ENCODE measurements at regions not wholly inside any gene's neighbourhood (a gene's known extent, or its start where the extent isn't known, plus 50 kb on each side); places are given as distances from the start of the nearest gene placed in this dataset.

DNA sequence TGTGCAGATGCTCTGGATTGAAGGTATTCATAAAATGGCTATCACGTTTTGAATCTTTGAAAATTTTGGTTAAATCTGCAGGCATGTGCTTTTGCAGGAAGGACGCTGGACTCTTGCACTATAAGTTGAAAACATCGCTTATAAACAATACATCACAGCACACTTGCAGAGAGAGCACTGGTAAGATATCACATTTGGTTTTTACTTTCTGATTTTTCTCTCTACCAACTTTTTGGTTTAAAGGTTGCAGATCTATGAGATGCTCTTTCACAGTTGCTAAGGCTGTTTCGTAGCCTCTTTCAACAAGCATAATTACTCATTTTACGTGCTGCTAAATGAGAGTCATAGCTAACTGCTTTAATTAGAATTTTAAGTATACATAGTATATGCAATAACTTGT is 724.4 kb upstream of the ARRDC4 start:
- TF ChIP-seq POLR2A (IDR thresholded peaks at IDR 0.05; ENCODE audit: low read depth, low read length) = no peak
- FAIRE-seq = no peak

DNA sequence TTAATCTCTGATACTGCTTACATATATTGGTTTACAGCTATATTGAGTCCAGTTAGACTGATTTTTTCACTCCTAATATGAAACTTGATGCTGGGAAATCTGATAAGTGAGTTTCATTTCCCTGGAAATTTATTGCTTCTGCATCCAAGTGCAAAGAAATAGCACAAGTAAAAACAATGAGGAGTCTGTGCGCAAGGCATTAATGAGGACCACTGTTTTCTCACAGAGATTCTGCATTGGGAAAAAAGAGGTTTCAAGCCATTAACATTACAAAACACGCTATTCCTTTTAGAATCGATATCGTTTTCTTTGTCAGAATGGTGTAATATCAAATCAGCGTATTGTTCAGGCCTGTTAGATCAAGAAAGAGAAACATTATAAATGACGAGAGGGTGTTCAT is 723.3 kb upstream of the ARRDC4 start:
- DNase-seq (ENCODE audit: insufficient read length, low spot score) = no peak
- TF ChIP-seq POLR2A (IDR thresholded peaks at IDR 0.05; ENCODE audit: low read depth, low read length) = no peak
- no peak for FAIRE-seq

More for the DNA sequence above, 724.4 kb upstream of the ARRDC4 start:
- no peak for DNase-seq (ENCODE audit: insufficient read length, low spot score)

DNA sequence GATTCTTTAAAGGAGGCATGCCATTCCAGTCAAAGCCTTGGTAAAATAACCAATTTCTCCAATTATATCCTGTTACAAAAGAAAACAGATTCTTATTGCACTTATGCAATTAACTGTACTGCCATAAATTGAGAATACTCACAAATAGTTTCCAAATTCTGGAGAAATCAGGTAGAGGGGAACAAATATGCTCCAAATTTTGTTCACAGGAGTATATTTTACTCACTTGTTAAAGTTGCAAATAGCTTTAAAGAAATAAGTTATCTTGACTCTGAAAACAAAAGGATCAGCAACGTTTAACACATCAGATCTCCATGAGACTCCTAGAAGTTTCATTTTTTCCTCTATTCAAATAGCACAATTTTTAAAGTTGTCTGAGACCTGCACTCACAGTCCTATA is 712.1 kb upstream of the ARRDC4 start:
- no peak for FAIRE-seq
- no peak for DNase-seq (ENCODE audit: insufficient read length, low spot score)
- no peak for TF ChIP-seq POLR2A (IDR thresholded peaks at IDR 0.05; ENCODE audit: low read depth, low read length)

DNA sequence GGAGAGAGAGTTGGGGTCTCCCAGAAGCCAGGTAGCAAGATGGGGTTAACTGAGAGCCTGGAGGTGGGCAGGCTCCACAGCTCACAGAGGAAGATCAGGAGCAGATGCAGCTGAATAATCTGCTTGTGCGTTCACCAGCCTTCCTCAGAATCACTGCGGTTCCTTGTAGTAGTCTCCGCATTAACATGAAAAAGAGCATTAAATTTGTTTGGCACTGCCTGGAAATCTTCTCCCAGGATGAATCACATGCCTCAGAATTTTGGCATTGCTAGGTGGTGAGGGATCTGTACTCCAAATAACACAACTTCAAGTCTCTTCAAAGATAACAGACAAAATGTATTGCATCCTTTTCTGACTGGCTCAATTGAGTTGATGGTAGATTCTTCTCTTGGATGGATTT is 700.6 kb upstream of the ARRDC4 start:
- DNase-seq (ENCODE audit: insufficient read length, low spot score) (no peak), FAIRE-seq (no peak)
- TF ChIP-seq POLR2A (IDR thresholded peaks at IDR 0.05; ENCODE audit: low read depth, low read length) = no peak

DNA sequence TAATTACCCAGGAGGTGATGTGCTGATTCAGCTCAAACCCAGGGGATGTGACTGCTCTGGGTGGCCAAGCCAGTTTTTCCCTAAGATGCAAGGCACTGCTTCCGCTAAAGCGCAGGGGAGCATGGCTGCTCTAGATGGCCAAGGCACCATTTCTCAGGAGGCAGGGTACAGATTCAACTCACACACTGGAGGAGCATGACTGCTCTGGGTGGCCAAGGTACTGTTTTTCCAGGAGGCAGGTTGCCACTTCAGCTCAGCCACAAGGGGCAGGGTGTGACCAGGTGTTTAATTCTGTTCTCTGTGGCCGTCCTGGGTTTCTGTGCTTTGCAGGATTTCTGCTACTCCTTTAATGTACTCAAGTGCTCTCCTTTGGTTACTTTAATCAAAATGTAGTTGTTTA is 659.3 kb upstream of the ARRDC4 start:
- FAIRE-seq (no peak), DNase-seq (ENCODE audit: insufficient read length, low spot score) (no peak)
- TF ChIP-seq POLR2A (IDR thresholded peaks at IDR 0.05; ENCODE audit: low read depth, low read length) = no peak

DNA sequence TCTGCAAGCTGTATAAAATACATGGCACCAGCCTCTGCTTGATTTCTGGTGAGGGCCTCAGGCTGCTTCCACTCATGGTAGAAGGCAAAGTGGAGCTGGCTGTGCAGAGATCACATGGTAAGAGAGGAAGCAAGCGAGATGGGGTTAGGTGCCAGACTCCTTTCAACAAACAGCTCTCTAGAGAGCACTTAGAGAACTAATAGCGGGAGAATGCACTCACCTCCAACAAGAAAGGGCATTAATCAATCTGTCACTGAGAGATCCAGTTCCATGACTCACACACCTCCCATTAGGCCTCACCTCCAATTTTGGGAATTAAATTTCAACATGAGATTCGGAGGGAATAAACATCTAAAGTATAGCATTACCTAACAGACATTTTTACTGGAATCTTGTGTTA is 644.1 kb upstream of the ARRDC4 start:
- DNase-seq (ENCODE audit: insufficient read length, low spot score) (no peak), FAIRE-seq (no peak)
- TF ChIP-seq POLR2A (IDR thresholded peaks at IDR 0.05; ENCODE audit: low read depth, low read length) = no peak

DNA sequence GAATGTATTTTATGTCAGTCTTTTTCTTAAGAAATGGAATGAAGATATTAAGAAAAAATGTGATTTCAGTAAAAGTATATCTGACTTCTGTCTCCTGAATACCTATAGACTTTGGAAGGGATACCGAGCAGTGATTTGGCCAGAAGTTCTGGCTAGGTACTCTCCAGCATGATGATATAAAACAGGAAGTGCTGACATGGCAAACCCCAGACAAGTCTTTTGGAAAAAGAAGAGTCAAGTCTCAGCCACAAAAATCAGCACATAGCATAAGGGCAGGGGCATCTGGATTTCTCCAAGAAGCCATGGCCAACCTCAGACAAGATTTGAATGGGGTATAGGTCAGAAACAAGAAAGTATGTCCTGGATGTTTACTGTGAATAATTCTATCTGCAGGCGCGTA is 643.3 kb upstream of the ARRDC4 start:
- DNase-seq (ENCODE audit: insufficient read length, low spot score) (no peak), FAIRE-seq (no peak)
- TF ChIP-seq POLR2A (IDR thresholded peaks at IDR 0.05; ENCODE audit: low read depth, low read length) = no peak

DNA sequence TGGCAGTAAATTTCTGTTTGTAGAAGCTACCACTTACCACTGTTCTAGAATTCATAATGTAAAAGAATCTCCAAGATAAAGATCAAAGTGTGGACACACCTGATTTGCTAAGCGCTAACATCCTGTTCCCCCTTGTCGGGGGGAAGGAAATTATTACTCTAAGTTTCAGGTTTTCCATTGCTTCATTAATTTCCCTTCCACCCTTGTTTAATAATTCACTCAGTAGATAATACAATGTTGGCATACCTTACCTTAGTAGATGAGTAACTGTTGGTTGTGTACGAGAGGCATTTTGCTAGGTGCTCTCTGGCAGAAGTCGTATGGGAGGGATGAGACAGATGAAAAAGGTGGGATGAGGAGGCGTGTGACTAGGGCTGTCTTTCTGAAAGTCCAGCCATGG is 641.2 kb upstream of the ARRDC4 start:
- TF ChIP-seq POLR2A (IDR thresholded peaks at IDR 0.05; ENCODE audit: low read depth, low read length) = no peak
- no peak for DNase-seq (ENCODE audit: insufficient read length, low spot score)
- FAIRE-seq = no peak

DNA sequence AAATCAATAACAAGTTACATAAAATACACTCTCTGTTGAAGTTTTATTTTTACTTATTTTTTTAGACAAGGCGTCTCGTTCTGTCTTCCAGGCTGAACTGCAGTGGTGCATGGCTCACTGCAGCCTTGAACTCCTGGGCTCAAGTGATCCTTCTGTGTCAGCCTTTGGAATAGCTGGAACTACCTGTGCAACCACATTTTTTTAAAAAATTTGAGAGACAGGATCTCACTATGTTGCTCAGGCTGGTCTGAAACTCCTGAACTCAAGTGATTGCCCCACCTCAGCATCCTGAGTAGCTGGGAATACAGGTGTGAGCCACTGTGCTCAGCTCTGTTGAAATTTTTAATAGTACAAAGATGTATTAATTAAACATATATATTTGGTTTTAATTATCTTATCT is 614.3 kb upstream of the ARRDC4 start:
- DNase-seq (ENCODE audit: insufficient read length, low spot score) (no peak), FAIRE-seq (no peak)
- no peak for TF ChIP-seq POLR2A (IDR thresholded peaks at IDR 0.05; ENCODE audit: low read depth, low read length)

DNA sequence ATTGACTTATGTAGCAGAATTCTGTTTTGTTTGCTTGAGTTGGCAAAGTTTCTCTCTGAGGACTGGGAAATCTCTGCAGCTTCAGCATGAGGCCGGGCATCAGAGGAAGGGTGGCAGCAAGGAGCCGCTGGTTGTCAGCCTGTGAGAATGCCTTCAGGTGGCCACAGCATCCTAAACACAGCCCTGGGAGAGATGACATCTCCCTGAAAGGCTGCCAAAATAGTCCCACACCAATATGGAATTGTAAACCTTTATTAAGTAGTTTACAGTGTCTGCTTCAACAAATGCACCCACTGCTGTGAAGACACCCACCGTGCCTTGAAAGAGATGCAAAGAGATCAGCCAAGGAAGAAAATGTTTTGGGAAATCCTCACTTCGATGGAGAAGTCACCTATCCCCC is 609.7 kb upstream of the ARRDC4 start:
- no peak for DNase-seq (ENCODE audit: insufficient read length, low spot score)
- no peak for FAIRE-seq
- TF ChIP-seq POLR2A (IDR thresholded peaks at IDR 0.05; ENCODE audit: low read depth, low read length) = no peak

DNA sequence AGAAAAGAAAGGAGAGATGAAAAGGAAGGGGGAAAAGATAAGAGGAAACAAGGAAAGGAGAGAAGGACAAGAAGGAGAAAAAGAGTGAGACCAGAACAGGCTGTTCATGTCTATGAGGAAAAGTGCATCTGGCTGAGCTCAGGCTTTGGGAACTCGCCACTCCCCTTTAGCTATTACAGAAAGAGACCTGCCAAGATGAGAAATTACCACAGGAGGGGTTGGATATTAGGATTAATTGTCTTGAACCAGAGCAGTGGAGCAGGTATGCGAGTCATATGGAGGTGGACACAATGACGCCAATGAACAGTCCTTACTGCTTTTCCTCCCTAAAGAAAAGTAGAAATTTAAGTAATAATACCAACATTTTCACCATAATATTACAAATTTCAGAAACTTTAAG is 577.0 kb upstream of the ARRDC4 start:
- no peak for FAIRE-seq
- no peak for TF ChIP-seq POLR2A (IDR thresholded peaks at IDR 0.05; ENCODE audit: low read depth, low read length)
- DNase-seq (ENCODE audit: insufficient read length, low spot score) = no peak

DNA sequence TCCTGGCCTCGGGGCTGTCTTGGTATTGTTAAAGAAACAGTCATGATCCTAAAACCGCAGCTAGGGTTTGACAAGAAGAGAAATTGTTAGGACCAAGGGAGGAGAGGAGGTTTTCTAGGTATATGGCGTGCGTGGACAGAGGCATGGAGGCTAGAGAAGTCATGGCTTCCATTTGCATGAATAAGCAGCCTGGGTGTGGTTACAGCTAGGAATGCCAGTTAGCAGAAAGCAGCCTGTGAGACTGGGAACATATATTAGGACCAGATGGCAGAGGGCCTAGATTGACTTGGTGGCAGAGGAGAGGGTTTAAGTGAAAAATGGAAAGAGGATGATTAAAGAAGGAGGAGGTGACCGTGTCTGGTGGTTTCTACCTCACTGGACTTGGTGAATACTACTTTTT is 573.6 kb upstream of the ARRDC4 start:
- no peak for TF ChIP-seq POLR2A (IDR thresholded peaks at IDR 0.05; ENCODE audit: low read depth, low read length)
- no peak for DNase-seq (ENCODE audit: insufficient read length, low spot score)
- FAIRE-seq = no peak

DNA sequence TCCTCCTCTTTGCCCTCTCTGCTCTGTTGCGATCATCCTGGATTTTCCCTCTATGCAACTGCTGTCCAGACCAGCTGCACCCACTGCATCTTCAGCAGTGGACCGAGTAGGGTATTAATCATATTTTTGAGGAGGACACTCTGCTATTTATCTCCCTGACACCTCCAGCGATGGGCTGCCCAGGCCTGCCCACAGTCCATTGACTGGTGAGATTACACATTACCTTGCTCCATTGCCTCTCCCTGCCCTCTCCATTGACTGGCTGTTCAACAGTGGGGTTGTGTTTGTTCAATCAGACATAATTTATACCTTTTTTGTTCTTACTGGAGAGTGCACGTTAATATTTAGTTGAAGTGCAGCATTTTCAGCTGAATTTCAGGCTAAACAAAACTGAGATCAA is 559.3 kb upstream of the ARRDC4 start:
- DNase-seq (ENCODE audit: insufficient read length, low spot score) (no peak), FAIRE-seq (no peak)
- TF ChIP-seq POLR2A (IDR thresholded peaks at IDR 0.05; ENCODE audit: low read depth, low read length) = no peak

DNA sequence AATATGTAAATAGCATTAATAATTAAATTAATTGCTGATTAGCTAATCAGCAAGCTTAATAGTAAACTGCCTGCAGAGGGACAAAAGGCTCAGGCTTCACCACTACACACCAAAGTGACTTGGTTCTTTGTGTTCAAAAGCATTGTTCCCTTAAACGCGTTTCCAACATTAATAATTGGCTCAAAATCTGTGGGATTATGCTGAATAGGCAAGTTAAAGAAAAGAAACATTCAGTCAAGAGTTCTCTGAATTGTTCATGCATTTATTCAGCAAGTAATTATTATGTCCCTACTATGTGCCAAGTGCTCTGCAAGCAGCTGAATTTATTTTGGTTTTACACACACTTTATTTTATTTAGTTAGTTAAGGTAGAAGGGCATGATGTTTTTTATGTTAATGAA is 558.5 kb upstream of the ARRDC4 start:
- DNase-seq (ENCODE audit: insufficient read length, low spot score) = no peak
- TF ChIP-seq POLR2A (IDR thresholded peaks at IDR 0.05; ENCODE audit: low read depth, low read length) = no peak
- FAIRE-seq = no peak

DNA sequence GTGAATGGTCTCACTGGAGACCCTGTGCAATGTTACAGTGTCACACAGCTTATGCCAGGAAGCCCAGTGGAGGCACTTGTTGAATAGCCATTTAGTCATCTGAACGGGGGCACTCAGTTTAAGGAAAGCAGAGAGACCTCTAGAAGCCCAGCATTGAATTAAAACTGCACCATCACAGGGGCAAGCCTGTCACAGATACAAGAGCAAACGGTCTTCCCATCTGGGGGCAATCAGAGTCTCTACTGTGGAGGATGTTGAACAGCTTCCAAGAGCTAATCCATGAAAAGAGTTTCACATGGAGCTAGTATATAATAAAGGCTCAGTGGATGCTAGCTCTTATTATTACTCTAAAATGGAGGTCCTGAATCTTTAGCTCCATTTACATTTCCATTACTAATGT is 553.7 kb upstream of the ARRDC4 start:
- no peak for TF ChIP-seq POLR2A (IDR thresholded peaks at IDR 0.05; ENCODE audit: low read depth, low read length)
- no peak for DNase-seq (ENCODE audit: insufficient read length, low spot score)
- no peak for FAIRE-seq

DNA sequence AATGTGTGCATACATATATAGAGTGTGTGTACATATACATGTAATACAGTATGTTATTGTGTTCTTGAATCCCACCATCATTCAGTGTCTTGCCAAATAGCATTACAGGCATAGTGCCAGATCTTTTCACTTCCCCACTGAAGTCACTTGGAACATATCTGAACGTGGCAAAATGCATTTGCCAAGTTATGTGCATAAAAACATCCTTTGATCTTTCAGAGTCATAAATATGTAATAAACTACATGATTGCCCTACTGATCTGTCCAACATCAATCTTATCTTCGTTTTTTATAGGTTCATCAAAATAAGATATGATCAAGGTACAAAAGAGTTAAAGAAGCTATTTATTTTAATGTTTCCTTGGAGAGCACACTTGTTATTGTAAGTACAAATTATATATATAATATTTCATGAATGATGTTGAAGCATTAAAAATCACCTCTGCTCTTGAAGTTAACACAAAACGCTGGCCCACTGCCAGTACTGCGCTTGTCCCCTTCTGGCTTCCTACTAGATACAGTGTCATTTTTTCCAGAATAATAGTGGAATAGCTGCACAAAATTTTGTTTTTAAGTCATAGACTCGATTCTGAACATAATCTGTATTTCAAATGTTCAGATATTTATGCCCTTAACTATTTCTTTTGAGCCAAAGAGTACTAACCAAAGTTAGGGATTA is 549.5 kb upstream of the ARRDC4 start:
- TF ChIP-seq POLR2A (IDR thresholded peaks at IDR 0.05; ENCODE audit: low read depth, low read length) = no peak
- DNase-seq (ENCODE audit: insufficient read length, low spot score) (no peak), FAIRE-seq (no peak)

Data from H54 (cell line).